Heart left ventricle (tissue), 13 donors: ENCODE measurements at regions not wholly inside any gene's neighbourhood (a gene's known extent, or its start where the extent isn't known, plus 50 kb on each side); places are given as distances from the start of the nearest gene placed in this dataset.

ENCODE experiments used
- POLR2A ChIP-seq, 2 donors: fragments of 450-650 bp; IDR thresholded peaks; one replicate each; pipeline ENCODE4 v1.6.1; 2017; ENCODE audit warnings: antibody characterized with exemption in 2 of 2, mild to moderate bottlenecking in 2 of 2, moderate library complexity in 2 of 2
- TF ChIP-seq, protein P1 (sequence below), 12 donors: fragments of 200-600 bp; sonication (generic) in 4 of 12; IDR thresholded peaks; one replicate each; pipeline versions ENCODE4 v1.5.0 to v1.8.0; 2018 to 2022; ENCODE audit warnings: antibody characterized with exemption in 12 of 12, mild to moderate bottlenecking in 5 of 12
- donor health status: ischemic (EF 13 %, LVEDD 7.1; RV severe dilation, severe dysfunction).
- donor health status: DM: no; HTN: yes; CAD: no.
- donor health status: DM: no; HTN: no; CAD: no.
- donor health status: ischemic (EF 25% LVEDD 6.9; RV normal size, moderate dysfunction).
- donor health status: ischemic (EF 25% LVEDD 5.7; RV mildly dilated, moderate dysfunction).
- donor health status: ischemic (EF 35%, LVEDD 5.7; RV mildly dilated, moderate dysfunction).
- donor health status: nonischemic (EF 11% LVEDD 7.7; RV severe dilation, severe dysfunction).
- donor health status: DM: yes; HTN: yes; CAD: no.
- donor health status: PGD.
- donor health status: ischemic (EF 29% LVEDD 5.4; RV normal size, mild dysfunction).
- donor health status: nonischemic (EF 23%, LVEDD 6.1; RV moderate dilation, normal function).

DNA sequence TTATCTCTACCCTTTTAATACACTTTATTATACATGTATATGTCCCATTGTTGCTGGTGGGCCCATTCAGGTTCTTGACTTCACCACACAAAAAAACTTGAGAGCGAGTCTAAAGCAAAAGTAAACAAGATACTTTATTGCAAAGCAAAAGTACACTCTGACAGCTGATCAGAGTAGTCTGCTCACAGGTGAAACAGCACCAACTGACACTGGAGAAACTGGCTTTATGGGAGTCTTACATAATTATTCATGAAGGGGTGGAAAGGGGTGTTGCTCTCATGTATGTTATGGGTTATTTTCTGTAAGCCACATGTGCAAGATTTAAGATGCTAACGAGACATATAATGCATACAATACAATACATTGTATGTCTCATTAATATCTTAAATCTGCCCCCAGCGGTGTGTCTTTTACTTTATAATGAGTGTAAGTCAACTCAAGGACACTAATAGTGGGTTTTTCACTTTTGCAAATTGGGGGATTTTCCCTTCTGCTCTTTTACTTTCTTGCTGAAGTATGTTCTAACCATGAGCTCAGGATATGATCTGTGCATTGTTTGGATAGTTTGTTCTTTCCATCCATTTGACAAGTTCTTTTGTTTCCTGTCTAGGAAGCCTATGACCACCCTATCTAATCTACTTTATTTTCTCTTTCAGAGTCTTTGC is 256.1 kb upstream of the ITM2A start:
- no peak for TF ChIP-seq POLR2A (IDR thresholded peaks at IDR 0.05)
- TF ChIP-seq, protein P1, sequence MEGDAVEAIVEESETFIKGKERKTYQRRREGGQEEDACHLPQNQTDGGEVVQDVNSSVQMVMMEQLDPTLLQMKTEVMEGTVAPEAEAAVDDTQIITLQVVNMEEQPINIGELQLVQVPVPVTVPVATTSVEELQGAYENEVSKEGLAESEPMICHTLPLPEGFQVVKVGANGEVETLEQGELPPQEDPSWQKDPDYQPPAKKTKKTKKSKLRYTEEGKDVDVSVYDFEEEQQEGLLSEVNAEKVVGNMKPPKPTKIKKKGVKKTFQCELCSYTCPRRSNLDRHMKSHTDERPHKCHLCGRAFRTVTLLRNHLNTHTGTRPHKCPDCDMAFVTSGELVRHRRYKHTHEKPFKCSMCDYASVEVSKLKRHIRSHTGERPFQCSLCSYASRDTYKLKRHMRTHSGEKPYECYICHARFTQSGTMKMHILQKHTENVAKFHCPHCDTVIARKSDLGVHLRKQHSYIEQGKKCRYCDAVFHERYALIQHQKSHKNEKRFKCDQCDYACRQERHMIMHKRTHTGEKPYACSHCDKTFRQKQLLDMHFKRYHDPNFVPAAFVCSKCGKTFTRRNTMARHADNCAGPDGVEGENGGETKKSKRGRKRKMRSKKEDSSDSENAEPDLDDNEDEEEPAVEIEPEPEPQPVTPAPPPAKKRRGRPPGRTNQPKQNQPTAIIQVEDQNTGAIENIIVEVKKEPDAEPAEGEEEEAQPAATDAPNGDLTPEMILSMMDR (IDR thresholded peaks at IDR 0.05) = no peak
